Endometrium (tissue), 2 donors: ENCODE measurements at regions not wholly inside any gene's neighbourhood (a gene's known extent, or its start where the extent isn't known, plus 50 kb on each side); places are given as distances from the start of the nearest gene placed in this dataset.
"Not testable (repeated sequence)": the region's sequence is repeated elsewhere in the genome, so short reads cannot be mapped to it uniquely, and the experiment has no call there.

Experiments
- FAIRE-seq: peaks from 2 replicates; lab custom pipeline; 2012; peaks lifted over from hg19 to GRCh38; lab: Jason Lieb, UNC
- donor health status: control.
- donor health status: control.

DNA sequence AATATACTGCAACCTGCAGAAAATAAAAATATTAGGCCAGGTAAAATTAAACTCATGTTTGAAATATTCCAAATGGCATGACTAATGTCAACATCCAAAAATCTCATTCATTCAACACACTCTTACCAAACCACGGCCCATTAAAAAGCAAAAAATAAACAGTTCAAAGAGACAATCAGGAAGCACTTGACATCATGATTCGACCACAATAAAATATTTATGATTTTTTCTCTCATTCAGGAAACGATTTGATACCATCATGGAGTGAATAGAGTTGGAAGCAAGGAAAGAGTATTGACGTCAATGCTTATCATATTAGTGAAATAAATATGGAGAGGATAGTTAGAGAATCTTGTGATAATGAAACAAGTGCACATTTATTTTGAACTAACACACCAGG is 354.1 kb downstream of the KCNJ2 start:
- FAIRE-seq = no peak

DNA sequence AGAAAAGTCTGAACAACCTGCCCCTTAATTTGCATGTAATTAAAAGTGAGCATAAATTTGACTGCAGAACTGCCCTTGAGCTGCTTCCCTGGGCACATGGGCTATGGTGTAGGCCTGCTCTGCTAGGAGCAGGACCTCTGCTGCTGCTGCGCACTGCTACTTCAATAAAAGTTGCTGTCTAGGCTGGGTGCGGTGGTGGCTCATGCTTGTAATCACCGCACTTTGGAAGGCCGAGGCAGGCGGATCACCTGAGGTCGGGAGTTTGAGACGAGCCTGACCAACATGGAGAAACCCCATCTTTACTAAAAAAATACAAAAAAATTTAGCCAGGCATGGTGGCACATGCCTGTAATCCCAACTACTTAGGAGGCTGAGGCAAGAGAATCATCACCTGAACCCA is 355.7 kb downstream of the KCNJ2 start:
- FAIRE-seq = not testable (repeated sequence)

GRCh38 chr17:70525961-70526360 is 356.6 kb downstream of the KCNJ2 start:
- FAIRE-seq = no peak

DNA sequence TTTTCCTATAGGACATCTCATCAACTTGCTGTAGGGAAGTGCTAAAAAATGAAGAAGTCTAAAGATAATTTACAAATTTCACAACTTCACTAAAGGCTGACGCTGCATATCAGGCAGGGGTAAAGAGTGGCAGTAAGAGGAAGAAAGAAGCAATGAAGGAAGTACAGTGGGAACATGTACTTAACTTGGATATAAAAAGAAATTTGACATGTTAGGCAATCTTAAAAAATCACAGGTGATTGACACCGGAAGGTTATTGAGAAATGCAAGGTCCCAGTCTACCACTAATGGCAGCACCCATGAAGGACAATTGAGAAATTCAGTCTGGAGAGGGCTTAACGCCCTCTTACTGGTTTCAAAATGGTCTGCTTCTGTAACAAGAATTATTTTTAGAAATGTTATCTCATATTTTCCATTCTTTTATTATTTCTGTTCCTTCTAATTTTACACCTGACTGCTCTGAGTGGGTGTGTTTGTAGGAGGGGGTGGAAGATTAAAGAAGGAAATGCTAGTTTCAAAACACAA is 358.1 kb downstream of the KCNJ2 start:
- FAIRE-seq = no peak

- no peak for FAIRE-seq
These were observed 364.1 kb downstream of the KCNJ2 start for GRCh38 chr17:70533427-70533826.

- FAIRE-seq = no peak
These were observed 366.7 kb downstream of the KCNJ2 start for GRCh38 chr17:70535986-70536385.

GRCh38 chr17:70539132-70539924 is 370.0 kb downstream of the KCNJ2 start:
- FAIRE-seq = no peak

GRCh38 chr17:70542876-70543275 is 373.5 kb downstream of the KCNJ2 start:
- no peak for FAIRE-seq

GRCh38 chr17:70544317-70544716 is 375.0 kb downstream of the KCNJ2 start:
- no peak for FAIRE-seq

GRCh38 chr17:70552230-70552981 is 383.1 kb downstream of the KCNJ2 start:
- FAIRE-seq = no peak

DNA sequence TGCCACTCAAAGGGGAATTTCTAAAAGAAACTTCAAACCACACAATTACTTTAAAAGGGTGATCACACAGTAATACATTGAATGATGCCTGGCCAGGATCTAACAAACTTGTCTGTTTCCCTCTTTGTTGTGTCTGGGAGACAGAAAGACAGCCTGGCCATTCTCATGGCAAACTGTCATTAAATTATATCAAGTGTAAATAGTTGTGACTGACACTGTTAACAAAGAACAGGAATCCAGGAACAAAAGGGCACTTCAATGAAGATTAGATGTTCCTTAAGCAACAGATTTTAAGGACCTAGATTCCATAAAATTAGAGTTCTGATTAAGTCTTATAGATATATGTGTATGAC is 383.6 kb downstream of the KCNJ2 start:
- no peak for FAIRE-seq

DNA sequence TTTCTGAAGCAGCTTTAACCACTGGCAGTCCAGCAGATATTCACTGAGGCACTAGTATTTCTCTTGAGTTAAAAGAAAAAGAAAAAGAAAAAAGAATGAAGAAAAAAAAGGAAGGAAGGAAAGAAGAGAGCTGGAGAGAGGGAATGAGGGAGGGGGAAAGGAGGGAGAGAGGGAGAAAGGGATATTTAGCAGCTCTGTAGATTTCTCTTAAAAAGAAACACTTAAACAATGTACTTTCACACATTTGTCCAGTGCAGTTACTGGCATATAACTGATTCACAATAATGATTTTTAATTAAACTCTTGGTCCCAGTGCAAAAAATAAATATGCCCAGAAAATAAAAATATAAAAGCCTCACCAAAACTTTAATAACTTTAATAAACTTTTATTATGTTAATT is 386.4 kb downstream of the KCNJ2 start:
- no peak for FAIRE-seq

GRCh38 chr17:70558821-70559220 is 389.5 kb downstream of the KCNJ2 start:
- no peak for FAIRE-seq

- FAIRE-seq = peak; percentile 67
These were observed 391.1 kb downstream of the KCNJ2 start for GRCh38 chr17:70560471-70560870.

GRCh38 chr17:70562137-70562536 is 392.8 kb downstream of the KCNJ2 start:
- FAIRE-seq = no peak

DNA sequence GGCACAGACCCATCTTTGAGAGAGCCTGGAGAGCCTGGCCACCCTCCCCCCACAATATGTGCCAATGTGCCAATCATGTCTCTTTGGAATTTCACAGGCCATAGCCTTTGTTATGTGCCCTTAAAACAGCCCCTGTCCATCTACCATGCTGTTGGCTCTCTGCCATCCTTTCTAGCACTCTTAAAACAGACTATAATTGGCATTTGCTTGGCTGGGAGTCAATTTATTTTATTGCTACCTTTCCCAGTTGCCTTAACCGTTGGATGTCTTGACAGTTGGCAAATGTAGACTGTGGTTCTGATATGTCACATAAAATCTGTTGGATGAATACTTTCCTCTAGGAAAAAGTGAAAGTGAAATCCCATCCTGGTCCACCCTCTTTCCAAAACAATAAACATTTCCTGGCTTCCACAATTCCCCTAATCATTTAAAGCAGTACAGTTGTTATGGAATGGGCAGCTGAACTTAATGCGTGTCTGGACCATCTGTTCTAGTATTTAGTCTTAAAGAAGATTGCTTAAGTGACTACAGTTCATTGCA is 394.0 kb downstream of the KCNJ2 start:
- FAIRE-seq = no peak

DNA sequence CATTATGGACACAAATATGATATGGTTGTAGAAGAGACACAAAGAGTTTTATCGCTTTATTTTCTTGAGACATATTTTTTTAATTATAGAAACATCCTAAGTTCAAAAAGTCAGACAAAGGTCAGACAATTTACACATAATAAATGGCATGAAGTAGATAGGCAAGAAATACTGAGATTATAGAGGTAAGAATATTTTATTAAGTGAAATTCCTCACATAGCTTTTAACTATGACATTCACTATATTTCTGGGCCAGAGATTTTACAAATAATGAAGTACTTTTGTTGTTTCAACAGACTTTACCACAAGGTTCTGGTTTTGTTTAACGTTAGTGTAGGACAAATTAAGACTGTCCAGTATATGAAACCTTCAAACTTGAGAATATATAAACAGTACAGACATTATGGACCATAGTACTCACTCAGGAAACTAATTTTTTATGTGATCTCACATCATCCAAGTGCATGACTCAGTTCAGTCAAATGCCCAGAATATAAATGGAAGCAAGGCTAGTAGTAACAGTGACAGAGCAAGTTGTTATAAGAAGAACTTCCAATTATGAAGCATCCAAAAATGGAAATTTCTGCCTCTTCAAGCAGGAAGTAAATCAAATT is 394.8 kb downstream of the KCNJ2 start:
- FAIRE-seq = no peak

DNA sequence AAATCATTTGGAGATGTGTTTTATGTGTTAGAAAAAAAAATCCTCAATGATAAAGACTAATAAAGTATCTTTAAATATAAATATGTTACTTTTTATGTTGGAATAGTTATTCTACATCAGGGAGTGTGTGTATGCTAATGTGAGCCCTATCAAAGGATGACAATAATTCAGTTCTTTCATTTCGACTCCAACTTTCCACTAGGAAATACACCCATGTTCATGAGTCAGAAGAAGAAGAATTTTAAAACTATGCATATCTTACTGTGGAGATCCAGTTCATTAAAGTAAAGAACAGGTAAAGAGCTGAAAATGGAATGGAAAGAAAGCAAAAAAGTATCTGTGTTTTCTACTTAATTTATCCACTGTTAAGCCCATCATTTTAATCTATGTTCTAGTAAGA is 399.8 kb downstream of the KCNJ2 start:
- no peak for FAIRE-seq

- no peak for FAIRE-seq
These were observed 408.1 kb downstream of the KCNJ2 start for GRCh38 chr17:70577456-70577855.

- FAIRE-seq = no peak
These were observed 412.1 kb downstream of the KCNJ2 start for GRCh38 chr17:70581459-70581858.

- no peak for FAIRE-seq
These were observed 413.4 kb downstream of the KCNJ2 start for GRCh38 chr17:70582777-70583176.

- no peak for FAIRE-seq
These were observed 414.9 kb downstream of the KCNJ2 start for GRCh38 chr17:70584255-70584654.

- no peak for FAIRE-seq
These were observed 418.7 kb downstream of the KCNJ2 start for GRCh38 chr17:70588003-70588402.
